GM06990 (cell line): ENCODE measurements at regions not wholly inside any gene's neighbourhood (a gene's known extent, or its start where the extent isn't known, plus 50 kb on each side); places are given as distances from the start of the nearest gene placed in this dataset.

Experiments
- DNase-seq: peaks from one replicate; pipeline ENCODE4 v3.0.0-alpha.2; 2011; ENCODE audit not compliant: insufficient read length; ENCODE audit errors: extremely low read depth
- H3K27me3 ChIP-seq: replicated peaks from 2 replicates; pipeline ENCODE4 v1.6.0; 2011; ENCODE audit warnings: low read length; ENCODE audit not compliant: control insufficient read depth, insufficient read depth
- H3K36me3 ChIP-seq: 2 replicates; pipeline ENCODE4 v1.5.1; 2011; ENCODE audit warnings: low read length; ENCODE audit not compliant: control insufficient read depth, insufficient read depth
- H3K4me3 ChIP-seq: replicated peaks from 2 replicates; pipeline ENCODE4 v1.5.1; 2011; ENCODE audit warnings: low read depth, mild to moderate bottlenecking, control low read depth, low read length
- CTCF ChIP-seq: IDR thresholded peaks from 2 replicates; pipeline ENCODE4 v1.5.1; 2011; ENCODE audit warnings: low read length, control low read depth, mild to moderate bottlenecking, inconsistent platforms; ENCODE audit not compliant: insufficient read depth, poor library complexity, severe bottlenecking

- Histone ChIP-seq H3K4me3 (no peak overlapping the region), H3K36me3 (no peaks in the 10 kb centered on the region), H3K27me3 (no peaks in the 10 kb centered on the region)
- no peak for DNase-seq
- TF ChIP-seq CTCF: no peak
Measured at GRCh38 chr4:115945026-115945425, 831.6 kb upstream of the NDST4 start.

DNA sequence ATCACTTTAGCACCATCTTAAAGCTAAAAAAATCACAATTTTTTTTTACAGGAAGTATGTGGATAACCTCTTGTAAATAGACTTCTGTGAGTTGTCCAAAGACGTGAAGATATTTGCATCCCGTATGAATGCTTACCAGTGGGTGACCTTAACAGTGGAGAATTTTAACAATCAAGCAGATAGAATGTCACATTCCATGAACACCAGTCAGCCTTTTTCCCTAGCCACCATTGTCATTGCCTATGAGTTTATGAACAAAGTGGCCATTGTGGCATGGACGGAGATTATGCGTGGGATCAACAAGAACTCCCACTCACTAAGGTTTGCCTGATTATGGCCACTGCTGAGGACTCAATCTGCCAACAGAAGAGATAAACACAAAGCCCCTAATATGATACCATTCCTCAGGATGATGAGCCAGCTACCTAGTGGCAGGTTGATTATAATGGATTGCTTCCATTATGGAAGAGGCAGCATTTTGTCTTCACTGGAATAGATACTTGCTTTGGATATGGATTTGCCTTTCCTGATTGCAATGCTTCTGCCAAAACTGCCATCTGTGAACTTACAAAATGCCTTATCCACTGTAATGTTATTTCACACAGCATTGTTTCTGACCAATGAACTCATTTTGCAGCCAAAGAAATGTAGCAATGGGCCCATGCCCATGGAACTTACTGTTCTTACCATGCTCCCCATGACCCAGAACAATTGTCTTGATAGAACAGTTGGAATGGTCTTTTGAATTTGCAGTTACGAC lies 830.9 kb upstream of the NDST4 start:
- no peak for DNase-seq
- Histone ChIP-seq H3K27me3 (no peaks in the 10 kb centered on the region), H3K36me3 (no peaks in the 10 kb centered on the region), H3K4me3 (no peak overlapping the region)
- TF ChIP-seq CTCF: no peak

DNA sequence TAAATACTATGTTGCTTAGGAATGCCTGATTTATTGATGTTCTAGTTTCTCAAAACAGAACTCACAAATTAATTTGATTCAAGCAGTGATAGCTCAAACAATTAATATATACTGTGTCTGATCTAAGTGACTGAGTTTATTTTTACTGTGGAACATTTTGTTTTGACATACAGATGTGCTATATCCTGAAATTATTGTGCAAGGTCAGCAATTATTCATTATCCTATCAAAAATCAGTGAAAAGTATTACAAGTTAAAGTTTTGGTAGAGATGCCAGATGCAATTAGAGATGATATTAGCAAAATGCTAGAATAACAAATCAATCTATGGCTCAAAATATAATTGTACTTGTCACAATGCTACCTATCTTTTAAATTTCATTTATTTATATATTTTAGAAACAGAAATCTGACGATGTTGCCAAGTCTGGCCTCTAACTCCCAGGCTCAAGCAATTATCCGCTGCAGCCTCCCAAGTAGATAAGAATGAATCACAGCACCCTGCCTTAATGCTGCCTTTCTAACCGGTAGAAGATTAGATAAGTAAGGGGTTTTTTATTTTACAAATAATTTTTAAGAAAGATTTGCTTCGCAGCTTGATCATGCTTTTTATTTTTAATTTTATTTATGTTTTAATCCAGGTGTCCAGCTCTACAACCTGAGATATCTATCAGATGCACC lies 825.5 kb upstream of the NDST4 start:
- no peak for DNase-seq
- Histone ChIP-seq H3K4me3 (no peak overlapping the region), H3K36me3 (no peaks in the 10 kb centered on the region), H3K27me3 (no peaks in the 10 kb centered on the region)
- no peak for TF ChIP-seq CTCF

DNA sequence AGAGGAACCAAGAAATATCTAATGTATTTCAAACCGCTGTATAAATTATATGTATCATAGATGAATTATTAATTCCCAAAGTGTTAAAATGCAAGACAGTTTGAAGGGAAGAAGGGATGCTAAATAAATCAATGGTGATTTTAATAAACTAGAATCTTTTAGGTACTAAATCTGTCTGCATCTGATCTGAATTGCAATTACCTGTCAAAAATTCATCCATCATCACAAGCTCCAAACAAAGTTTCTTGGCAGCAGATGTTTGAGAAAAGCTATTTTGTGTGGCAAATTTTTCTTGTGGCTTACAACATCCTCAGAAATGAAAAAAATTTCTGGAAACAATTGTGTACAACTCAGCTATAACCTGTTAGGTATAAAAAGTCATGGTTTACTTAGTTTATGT lies 816.0 kb upstream of the NDST4 start:
- no peak for DNase-seq
- Histone ChIP-seq H3K4me3 (no peak overlapping the region), H3K27me3 (no peaks in the 10 kb centered on the region), H3K36me3 (no peaks in the 10 kb centered on the region)
- TF ChIP-seq CTCF: no peak

- TF ChIP-seq CTCF: no peak
Measured at GRCh38 chr4:115927382-115927781, 814.0 kb upstream of the NDST4 start.

More at GRCh38 chr4:115927382-115927781, 814.0 kb upstream of the NDST4 start:
- no peaks in the 10 kb centered on the region for H3K36me3 ChIP-seq
- DNase-seq: no peak
- no peak overlapping the region for H3K4me3 ChIP-seq
- no peaks in the 10 kb centered on the region for H3K27me3 ChIP-seq
